GM18498 (cell line): ENCODE measurements at regions not wholly inside any gene's neighbourhood (a gene's known extent, or its start where the extent isn't known, plus 50 kb on each side); places are given as distances from the start of the nearest gene placed in this dataset.
"Not testable (repeated sequence)": the region's sequence is repeated elsewhere in the genome, so short reads cannot be mapped to it uniquely, and the experiment has no call there.

Experiments used
- ATAC-seq: cut with Tn5 transposase; IDR thresholded peaks from one replicate; pipeline ENCODE4 v1.9.1; 2021; ENCODE audit warnings: mild to moderate bottlenecking, moderate library complexity; ENCODE audit not compliant: unreplicated experiment

- ATAC-seq: peak; percentile 97
These were observed 1231.1 kb upstream of the ACO1 start for GRCh38 chr9:31153250-31153840.

GRCh38 chr9:31166516-31166915 is 1217.9 kb upstream of the ACO1 start:
- no peak for ATAC-seq

- no peak for ATAC-seq
These were observed 1216.3 kb upstream of the ACO1 start for GRCh38 chr9:31168161-31168560.

- no peak for ATAC-seq
These were observed 1209.8 kb upstream of the ACO1 start for GRCh38 chr9:31174681-31175080.

GRCh38 chr9:31183866-31184265 is 1200.6 kb upstream of the ACO1 start:
- no peak for ATAC-seq

- ATAC-seq: no peak
These were observed 1198.6 kb upstream of the ACO1 start for GRCh38 chr9:31185831-31186230.

GRCh38 chr9:31188496-31188895 is 1195.9 kb upstream of the ACO1 start:
- no peak for ATAC-seq

- ATAC-seq: peak; percentile 86
These were observed 1173.4 kb upstream of the ACO1 start for GRCh38 chr9:31210978-31211570.

- ATAC-seq: not testable (repeated sequence)
These were observed 1154.5 kb upstream of the ACO1 start for GRCh38 chr9:31229976-31230375.

- ATAC-seq: no peak
These were observed 1152.0 kb upstream of the ACO1 start for GRCh38 chr9:31232485-31232884.

GRCh38 chr9:31236344-31236743 is 1148.1 kb upstream of the ACO1 start:
- no peak for ATAC-seq

GRCh38 chr9:31243386-31243785 is 1141.1 kb upstream of the ACO1 start:
- no peak for ATAC-seq

GRCh38 chr9:31248156-31248555 is 1136.3 kb upstream of the ACO1 start:
- no peak for ATAC-seq

GRCh38 chr9:31251386-31251785 is 1133.1 kb upstream of the ACO1 start:
- no peak for ATAC-seq

- no peak for ATAC-seq
These were observed 1130.4 kb upstream of the ACO1 start for GRCh38 chr9:31253800-31254762.

GRCh38 chr9:31255211-31255610 is 1129.2 kb upstream of the ACO1 start:
- no peak for ATAC-seq

GRCh38 chr9:31259824-31260223 is 1124.6 kb upstream of the ACO1 start:
- ATAC-seq: no peak

- no peak for ATAC-seq
These were observed 1111.8 kb upstream of the ACO1 start for GRCh38 chr9:31272456-31273295.

GRCh38 chr9:31275419-31275818 is 1109.0 kb upstream of the ACO1 start:
- ATAC-seq: no peak

- ATAC-seq: no peak
These were observed 1093.7 kb upstream of the ACO1 start for GRCh38 chr9:31290731-31291130.
